ENCODE measurements at regions not wholly inside any gene's neighbourhood (a gene's known extent, or its start where the extent isn't known, plus 50 kb on each side); places are given as distances from the start of the nearest gene placed in this dataset.

DNA sequence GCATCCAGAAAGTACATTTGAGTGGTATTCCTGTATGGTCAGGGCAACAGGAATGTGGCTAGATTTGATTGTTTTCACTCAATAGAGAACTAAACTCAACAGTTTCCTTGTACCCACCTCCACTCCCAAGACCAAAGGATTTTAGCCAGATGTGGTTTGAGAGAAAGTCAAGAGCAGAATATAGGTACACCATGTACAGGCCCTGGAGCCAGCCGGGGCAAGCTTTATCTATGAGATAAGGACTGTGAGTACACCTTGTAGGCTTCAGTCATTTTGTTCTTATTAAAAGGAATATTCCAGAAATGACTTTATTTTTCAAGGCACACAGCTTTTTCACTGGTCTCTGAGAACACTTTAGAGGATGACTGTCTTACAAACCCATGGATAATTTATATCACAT, 192.4 kb upstream of the JUN start:
- no peak for TF ChIP-seq CTCF (IDR thresholded peaks at IDR 0.05; ENCODE audit: insufficient read depth, low read length)
- no peak for TF ChIP-seq POLR2AphosphoS5 (IDR thresholded peaks at IDR 0.05; ENCODE audit: low read depth)
- TF ChIP-seq SPI1 (IDR thresholded peaks at IDR 0.05; ENCODE audit: borderline replicate concordance, low read depth), result no peak

Data from HL-60 (cell line).